DMS114 treated with DMSO at 0.1 percent for 48 hours (cell line): ENCODE measurements at regions not wholly inside any gene's neighbourhood (a gene's known extent, or its start where the extent isn't known, plus 50 kb on each side); places are given as distances from the start of the nearest gene placed in this dataset.
"Not testable (repeated sequence)": the region's sequence is repeated elsewhere in the genome, so short reads cannot be mapped to it uniquely, and the experiment has no call there.

Experiments used
- DNase-seq: peaks from one replicate; lab custom pipeline; 2025; ENCODE audit not compliant: unreplicated experiment; lab: John Stamatoyannopoulos, UW

DNA sequence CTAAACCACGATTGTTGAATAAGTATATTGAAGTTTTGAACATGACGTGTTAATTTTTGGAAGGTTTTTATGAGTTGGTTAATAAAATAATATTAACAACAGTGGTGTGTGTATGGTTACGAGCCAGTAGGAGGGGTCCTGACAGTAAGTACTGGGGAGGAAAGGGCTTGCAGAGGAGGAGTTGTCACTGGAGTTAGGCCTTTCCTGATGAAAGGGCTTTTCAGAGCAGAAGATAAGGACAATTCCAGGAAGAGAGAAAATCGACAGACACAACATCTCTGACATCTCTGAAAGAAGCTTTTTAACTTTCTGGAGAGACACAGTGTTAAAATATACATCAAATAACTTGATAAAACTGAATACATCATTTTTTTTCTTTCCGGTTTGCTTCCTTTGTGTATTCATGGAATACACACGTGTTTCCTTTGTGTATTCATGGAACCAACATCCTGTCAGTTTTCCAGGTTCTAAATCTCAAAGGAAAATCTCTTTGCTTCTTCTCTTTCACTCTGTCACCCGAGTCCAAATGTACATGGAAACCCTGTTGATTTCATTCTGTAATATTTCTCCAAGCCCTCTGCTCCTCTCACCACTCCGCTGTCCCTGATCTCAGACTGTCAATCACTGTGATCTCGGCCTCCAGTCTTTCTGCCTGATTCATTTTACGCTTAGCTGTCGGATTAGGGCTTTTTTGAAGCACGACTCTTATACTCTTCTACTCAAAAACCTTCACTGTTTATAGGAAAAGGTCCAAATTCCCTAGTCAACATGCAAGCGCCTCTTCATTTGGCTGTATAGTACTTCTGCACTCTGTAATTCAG lies 374.4 kb downstream of the DLEU7 start:
- no peak for DNase-seq

GRCh38 chr13:50473050-50473449 lies 370.4 kb downstream of the DLEU7 start:
- DNase-seq: not testable (repeated sequence)

GRCh38 chr13:50474088-50474662 lies 369.3 kb downstream of the DLEU7 start:
- DNase-seq: no peak

DNA sequence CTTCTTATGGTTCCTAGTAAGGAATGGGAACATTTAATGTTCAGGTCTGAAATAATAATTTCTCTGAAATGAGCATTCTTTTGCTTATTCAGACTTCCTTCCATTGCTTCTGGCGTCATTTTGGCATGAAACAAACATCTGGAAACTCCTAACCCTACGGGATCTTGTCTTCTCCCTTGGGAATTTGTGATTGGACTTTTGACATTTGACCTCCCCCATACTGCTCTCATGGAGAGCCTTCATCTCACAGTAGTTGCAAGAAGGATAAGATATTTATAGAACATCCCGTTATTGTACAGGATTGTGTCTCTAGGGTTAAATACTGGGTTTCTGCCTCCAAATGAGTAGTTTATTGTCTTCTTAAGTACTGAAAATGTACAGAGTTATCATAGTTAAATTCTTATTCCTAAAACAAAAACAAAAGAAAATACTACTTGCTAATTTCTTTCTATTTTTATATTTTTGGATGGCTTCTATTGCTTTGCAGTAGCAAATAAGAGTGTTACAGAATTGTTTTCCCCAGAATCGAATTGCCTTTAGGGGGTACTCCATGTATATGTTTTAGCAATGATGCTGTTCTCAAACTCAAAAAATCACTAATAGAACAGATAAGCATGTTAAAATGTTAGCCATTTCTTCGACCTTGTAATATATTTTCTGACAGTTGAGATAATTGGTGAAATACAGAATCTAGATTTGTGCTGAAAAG lies 366.8 kb downstream of the DLEU7 start:
- DNase-seq: no peak

DNA sequence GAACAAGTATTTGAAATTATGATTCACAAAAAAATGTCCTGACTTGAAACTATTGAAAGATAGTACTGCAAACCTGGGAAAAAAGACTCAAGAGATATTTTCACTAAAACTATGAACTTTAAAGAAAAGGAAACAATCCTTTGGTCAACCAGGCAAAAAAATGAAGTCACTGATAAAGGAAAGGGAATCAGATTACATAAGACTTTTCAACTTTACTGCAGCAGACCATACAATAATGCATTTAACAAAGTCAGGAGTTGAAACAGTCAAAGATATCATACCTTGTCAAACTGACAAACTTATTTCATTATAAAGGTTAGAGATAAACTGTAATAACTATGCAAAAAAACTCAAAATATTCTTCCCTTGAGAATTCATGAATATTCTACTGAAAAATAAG lies 361.6 kb downstream of the DLEU7 start:
- no peak for DNase-seq

DNA sequence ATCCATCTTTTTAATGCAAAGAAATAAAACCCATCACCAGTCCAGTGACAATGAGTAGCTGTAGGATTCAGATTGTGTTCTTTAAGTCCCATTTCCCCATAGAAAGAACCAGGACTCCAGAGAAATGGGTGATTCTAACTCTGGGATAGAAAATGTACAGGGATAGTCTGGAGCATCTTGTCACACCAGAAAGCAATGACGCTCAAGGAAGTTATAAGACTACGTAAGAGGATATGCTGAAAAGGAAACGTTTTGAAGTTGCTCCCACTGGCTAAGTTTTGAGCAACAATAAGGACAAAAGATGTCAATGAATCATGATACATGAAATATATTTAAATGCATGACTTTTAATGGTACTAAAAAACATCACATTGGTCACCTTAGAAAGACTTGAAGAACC lies 360.1 kb downstream of the DLEU7 start:
- no peak for DNase-seq

DNA sequence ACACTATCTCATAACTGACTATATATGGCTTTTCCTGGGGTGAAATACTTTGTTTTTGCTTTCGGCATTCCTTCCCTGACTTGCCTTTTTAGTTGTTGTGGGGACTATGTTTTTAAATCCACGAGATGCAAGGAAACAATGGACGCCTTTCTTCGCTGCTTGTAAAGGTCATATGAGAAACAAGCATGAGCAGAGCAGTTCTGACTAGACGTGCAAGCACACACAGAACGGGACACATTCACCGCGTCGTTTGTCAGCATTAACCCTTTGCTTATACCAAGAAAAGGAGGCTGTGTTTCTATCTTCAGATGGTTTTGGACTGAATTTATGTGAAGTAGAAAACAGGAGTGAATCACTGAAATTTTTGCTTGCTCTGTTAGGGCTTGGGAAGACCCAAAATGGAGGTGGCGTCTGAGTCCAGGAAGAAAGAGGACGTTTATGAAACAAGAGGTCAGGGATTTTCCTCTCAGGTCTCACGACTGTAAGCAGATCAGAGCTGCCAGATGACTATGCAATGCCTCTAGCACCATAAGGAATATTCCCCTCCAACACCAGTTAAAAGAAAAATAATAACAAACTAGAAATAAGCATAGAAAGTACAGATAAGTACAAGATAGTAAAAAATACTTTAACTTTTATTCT lies 358.9 kb downstream of the DLEU7 start:
- no peak for DNase-seq

DNA sequence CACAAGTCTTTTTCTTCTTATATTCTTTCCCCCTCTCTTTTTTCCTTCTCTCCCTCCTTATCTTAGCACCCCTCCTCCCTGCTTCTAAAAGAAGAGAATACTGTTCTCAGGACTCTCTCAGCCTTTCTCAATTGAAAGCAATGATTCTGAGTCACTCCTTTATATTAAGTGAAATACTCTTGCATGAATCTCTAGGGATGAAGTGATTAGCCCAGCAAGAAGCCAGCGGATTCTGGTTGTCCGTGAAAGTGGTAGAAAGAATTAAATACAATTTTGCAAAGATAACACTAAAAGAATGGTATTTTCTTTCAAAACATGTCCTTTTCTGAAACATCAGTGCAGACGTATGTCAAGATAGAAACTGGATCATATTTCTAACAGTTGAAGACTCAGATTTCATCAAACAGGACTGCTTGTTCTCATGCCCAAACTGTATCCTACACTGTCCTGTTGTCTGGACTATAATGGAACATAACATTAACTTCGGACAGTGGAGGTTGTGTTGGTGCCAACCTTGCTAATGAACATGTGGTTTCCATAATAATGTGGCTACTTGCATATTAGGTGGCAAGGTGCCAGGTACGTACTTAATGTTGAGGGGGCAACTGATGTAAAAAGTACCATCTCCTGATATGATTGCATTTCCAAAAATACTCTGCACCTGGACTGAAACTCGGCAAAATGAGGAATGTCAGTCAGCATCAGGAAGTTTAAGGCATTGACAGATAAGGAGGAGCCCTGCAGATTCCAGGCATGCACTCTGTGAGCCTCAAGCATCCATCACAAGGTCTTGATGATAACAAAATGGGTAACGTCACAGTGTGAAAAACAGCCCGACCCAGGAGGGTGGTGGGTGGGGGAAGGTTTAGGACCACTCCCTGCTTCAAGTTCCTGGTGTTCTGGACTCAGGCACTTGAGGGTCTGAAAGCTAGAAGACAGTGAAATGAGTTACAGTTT lies 357.2 kb downstream of the DLEU7 start:
- DNase-seq: no peak

GRCh38 chr13:50493683-50494082 lies 349.8 kb downstream of the DLEU7 start:
- DNase-seq: no peak

- no peak for DNase-seq
Measured at GRCh38 chr13:50494138-50494537, 349.4 kb downstream of the DLEU7 start.

DNA sequence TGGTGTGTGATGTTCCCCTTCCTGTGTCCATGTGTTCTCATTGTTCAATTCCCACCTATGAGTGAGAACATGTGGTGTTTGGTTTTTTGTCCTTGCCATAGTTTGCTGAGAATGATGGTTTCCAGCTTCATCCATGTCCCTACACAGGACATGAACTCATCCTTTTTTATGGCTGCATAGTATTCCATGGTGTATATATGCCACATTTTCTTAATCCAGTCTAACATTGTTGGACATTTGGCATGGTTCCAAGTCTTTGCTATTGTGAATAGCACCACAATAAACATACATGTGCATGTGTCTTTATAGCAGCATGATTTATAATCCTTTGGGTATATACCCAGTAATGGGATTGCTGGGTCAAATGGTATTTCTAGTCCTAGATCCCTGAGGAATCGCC lies 340.3 kb downstream of the DLEU7 start:
- DNase-seq: not testable (repeated sequence)

DNA sequence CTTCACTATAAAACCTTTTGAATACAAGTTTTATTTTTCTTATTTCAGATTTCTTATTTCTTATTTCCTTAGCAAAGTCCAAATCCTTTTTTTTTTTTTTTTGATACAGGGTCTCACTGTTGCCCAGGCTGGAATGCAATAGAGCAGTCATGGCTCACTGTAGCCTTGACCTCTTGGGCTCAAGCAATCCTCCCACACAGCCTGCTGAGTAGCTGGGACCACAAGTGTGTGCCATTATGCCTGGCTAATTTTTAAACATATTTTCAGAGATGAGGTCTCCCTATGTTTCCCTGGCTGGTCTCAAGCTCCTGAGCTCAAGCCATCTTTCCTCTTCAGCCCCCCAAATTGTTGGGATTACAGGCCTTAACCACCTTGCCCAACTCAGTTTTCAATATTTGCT lies 334.3 kb downstream of the DLEU7 start:
- no peak for DNase-seq

- DNase-seq: no peak
Measured at GRCh38 chr13:50509771-50510441, 333.6 kb downstream of the DLEU7 start.

- not testable (repeated sequence) for DNase-seq
Measured at GRCh38 chr13:50510885-50511545, 332.5 kb downstream of the DLEU7 start.

DNA sequence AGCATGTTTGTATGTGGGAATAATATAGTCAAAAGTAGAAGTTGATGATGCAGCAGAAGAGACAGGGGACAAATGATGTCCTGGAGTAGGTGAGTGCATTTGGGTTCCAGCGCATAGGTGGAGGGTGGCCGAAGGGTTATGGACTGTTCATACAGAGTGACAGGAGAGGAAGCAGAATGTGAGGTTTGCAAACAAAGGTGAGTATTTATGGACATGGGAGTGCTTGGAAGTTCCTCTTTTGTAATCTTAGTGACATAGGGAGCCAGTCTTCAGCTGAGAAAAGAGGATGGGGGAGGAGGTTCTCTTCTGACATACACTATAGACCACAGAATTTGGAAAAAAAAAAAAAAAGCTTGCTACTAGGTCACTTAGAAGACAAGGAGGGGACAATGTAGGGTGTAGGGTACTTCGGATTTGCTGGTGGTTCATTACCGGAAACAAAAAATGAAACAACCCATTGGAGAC lies 331.6 kb downstream of the DLEU7 start:
- no peak for DNase-seq

- DNase-seq: no peak
Measured at GRCh38 chr13:50512474-50513299, 330.8 kb downstream of the DLEU7 start.

GRCh38 chr13:50513300-50513877 lies 330.1 kb downstream of the DLEU7 start:
- DNase-seq: no peak

- DNase-seq: no peak
Measured at GRCh38 chr13:50514249-50514648, 329.2 kb downstream of the DLEU7 start.
